HCT116 (cell line): ENCODE measurements at regions not wholly inside any gene's neighbourhood (a gene's known extent, or its start where the extent isn't known, plus 50 kb on each side); places are given as distances from the start of the nearest gene placed in this dataset.

ENCODE experiments used
- ATAC-seq: fragments of 200-7000 bp; cut with Tn5 transposase; 2 replicates; pipeline ENCODE4 v1.9.1; 2020; ENCODE audit warnings: mild to moderate bottlenecking, moderate library complexity
- BruUV-seq: library from RNA; stranded (reverse); fragments of 400-500 nt; replicated peaks from 2 replicates; lab custom pipeline; 2021; lab: Mats Ljungman, UMichigan
- CTCF ChIA-PET: fragments of 300-600 bp; sonication (Branson Sonifier 250); formaldehyde crosslinking; loops from one replicate; lab custom pipeline; 2021; ENCODE audit warnings: antibody characterized with exemption; lab: Charles Lee
- POLR2A ChIA-PET: fragments of 300-600, 350-600 bp; sonication (Branson Sonifier 250); formaldehyde crosslinking; loops from one replicate; lab custom pipeline; 2021; ENCODE audit warnings: antibody characterized with exemption; lab: Charles Lee
- RAD21 ChIA-PET, 2 experiments: fragments of 300-600 bp; sonication (Branson Sonifier 250); formaldehyde crosslinking; loops; one replicate each; lab custom pipeline; 2023; ENCODE audit warnings: low total read pairs in 2 of 2; ENCODE audit not compliant: uncharacterized antibody in 2 of 2, unreplicated experiment in 2 of 2, low non-redundant PET in 1 of 2; lab: Charles Lee
- DNase-seq: peaks from one replicate; pipeline ENCODE4 v3.0.0-alpha.2; 2010; ENCODE audit warnings: low read depth, low spot score
- H2AFZ ChIP-seq: fragments of 200-600 bp; shearing (Covaris generic), sonication (generic); 2 replicates; pipeline ENCODE4 v1.6.1; 2017; ENCODE audit warnings: low read depth, mixed run types, mixed read lengths, antibody characterized with exemption, low read length; ENCODE audit not compliant: poor library complexity, severe bottlenecking
- H3K27ac ChIP-seq: 2 replicates; pipeline ENCODE4 v1.5.1; 2012; ENCODE audit warnings: low read depth, low read length
- H3K27me3 ChIP-seq: fragments of 200-600 bp; sonication (generic); 2 replicates; pipeline ENCODE4 v1.6.1; 2016; ENCODE audit warnings: mixed run types, low read length, mixed read lengths; ENCODE audit not compliant: insufficient read depth
- H3K36me3 ChIP-seq, 2 experiments: fragments of 200-500 bp in 1 of 2; fragments of 200-600 bp in 1 of 2; sonication (Bioruptor generic) in 1 of 2; sonication (generic) in 1 of 2; 2 replicates each; pipeline versions ENCODE4 v1.5.1 to v1.6.1; 2014 to 2016; ENCODE audit warnings: low read length in 2 of 2, inconsistent platforms in 1 of 2, mixed read lengths in 1 of 2, mixed run types in 1 of 2; ENCODE audit not compliant: insufficient read depth in 2 of 2, control insufficient read depth in 1 of 2
- H3K4me1 ChIP-seq, 2 experiments: fragments of 200-600 bp in 1 of 2; sonication (generic) in 1 of 2; 2 replicates each; pipeline versions ENCODE4 v1.5.1 to v1.6.1; 2012 to 2017; ENCODE audit warnings: low read length in 2 of 2, inconsistent platforms in 1 of 2, mild to moderate bottlenecking in 1 of 2, mixed read lengths in 1 of 2, mixed run types in 1 of 2, moderate library complexity in 1 of 2; ENCODE audit not compliant: insufficient read depth in 2 of 2, control insufficient read depth in 1 of 2
- H3K4me2 ChIP-seq: fragments of 200-600 bp; sonication (generic); 2 replicates; pipeline ENCODE4 v1.6.1; 2017; ENCODE audit warnings: mixed run types, low read length, mixed read lengths
- H3K4me3 ChIP-seq, 2 experiments: fragments of 200-600 bp in 1 of 2; sonication (generic) in 1 of 2; replicated peaks in 1 of 2; 2 replicates each; pipeline ENCODE4 v1.5.1; 2011 to 2016; ENCODE audit warnings: low read length in 2 of 2, control low read depth in 1 of 2, low read depth in 1 of 2, mild to moderate bottlenecking in 1 of 2, mixed read lengths in 1 of 2, mixed run types in 1 of 2
- H3K79me2 ChIP-seq: fragments of 200-600 bp; sonication (generic); 2 replicates; pipeline ENCODE4 v1.6.1; 2017; ENCODE audit warnings: mild to moderate bottlenecking, mixed run types, low read length, moderate library complexity, mixed read lengths; ENCODE audit not compliant: insufficient read depth
- H3K9ac ChIP-seq: fragments of 200-600 bp; sonication (generic); 2 replicates; pipeline ENCODE4 v1.6.1; 2016; ENCODE audit warnings: low read length, mixed read lengths
- H3K9me2 ChIP-seq: fragments of 200-600 bp; sonication (generic), shearing (Covaris generic); 2 replicates; pipeline ENCODE4 v1.6.1; 2017; ENCODE audit warnings: mixed run types, mild to moderate bottlenecking, moderate library complexity; ENCODE audit not compliant: insufficient read depth
- H3K9me3 ChIP-seq, 2 experiments: fragments of 200-500 bp in 1 of 2; fragments of 200-600 bp in 1 of 2; sonication (Bioruptor generic) in 1 of 2; sonication (generic) in 1 of 2; 2 replicates each; pipeline ENCODE4 v1.6.1; 2014 to 2017; ENCODE audit warnings: low read length in 2 of 2, mixed read lengths in 2 of 2, inconsistent platforms in 1 of 2, low read depth in 1 of 2, mild to moderate bottlenecking in 1 of 2, mixed run types in 1 of 2, moderate library complexity in 1 of 2; ENCODE audit not compliant: control insufficient read depth in 1 of 2, insufficient read depth in 1 of 2
- H4K20me1 ChIP-seq: fragments of 200-600 bp; sonication (generic), shearing (Covaris generic); 2 replicates; pipeline ENCODE4 v1.6.1; 2017; ENCODE audit warnings: mixed run types, mild to moderate bottlenecking, moderate library complexity; ENCODE audit not compliant: insufficient read depth
- CBX3 ChIP-seq: IDR thresholded peaks from 2 replicates; pipeline ENCODE4 v1.6.1; 2012; ENCODE audit warnings: low read depth
- CEBPB ChIP-seq: IDR thresholded peaks from 2 replicates; pipeline ENCODE4 v1.6.1; 2012; ENCODE audit warnings: low read depth
- EGR1 ChIP-seq: IDR thresholded peaks from 2 replicates; pipeline ENCODE4 v1.6.1; 2012; ENCODE audit warnings: low read depth
- FOSL1 ChIP-seq: IDR thresholded peaks from 2 replicates; pipeline ENCODE4 v1.6.1; 2012; ENCODE audit warnings: low read depth
- POLR2A ChIP-seq: IDR thresholded peaks from 2 replicates; pipeline ENCODE4 v1.7.0; 2011; ENCODE audit warnings: borderline replicate concordance; ENCODE audit not compliant: insufficient read depth, insufficient read length; ENCODE audit errors: extremely low read depth
- RAD21 ChIP-seq: IDR thresholded peaks from 2 replicates; pipeline ENCODE4 v1.6.1; 2012; ENCODE audit warnings: low read depth, mild to moderate bottlenecking
- SP1 ChIP-seq: IDR thresholded peaks from 2 replicates; pipeline ENCODE4 v1.6.1; 2012; ENCODE audit warnings: low read depth
- intact Hi-C: fragments of 100-400 bp; cut with micrococcal nuclease; formaldehyde crosslinking; loops from 2 replicates; pipeline ENCODE4 v1.10.0; 2022
- TF ChIP-seq, protein P1 (sequence below): IDR thresholded peaks from 2 replicates; pipeline ENCODE4 v1.6.1; 2012
- TF ChIP-seq, protein P2 (sequence below): IDR thresholded peaks from 2 replicates; pipeline ENCODE4 v1.6.1; 2012; ENCODE audit warnings: low read depth

DNA sequence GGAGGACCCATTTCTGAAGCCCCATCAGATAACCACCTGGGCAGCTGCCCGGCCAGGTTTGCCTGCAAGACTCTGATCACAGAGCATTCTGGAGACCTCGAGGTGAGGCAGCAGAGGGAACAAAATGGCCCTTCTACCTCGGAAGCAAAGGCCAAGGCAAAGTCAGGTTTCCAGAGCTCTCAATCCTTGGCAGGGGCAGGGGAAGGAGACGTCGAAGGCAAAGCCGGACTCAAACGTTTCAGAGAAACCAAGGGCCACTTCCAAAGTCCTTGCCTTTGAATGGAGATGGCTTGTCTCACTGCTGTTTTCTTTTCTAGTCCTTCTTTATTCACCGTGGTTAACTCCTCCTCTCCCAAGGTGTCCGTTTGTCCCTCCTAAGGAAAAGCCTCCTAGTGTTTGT, 355.3 kb downstream of the SOX9 start:
- Histone ChIP-seq H3K9ac (no peak overlapping the region), H3K27ac (no peak overlapping the region), H3K4me2 (no peak overlapping the region), H3K36me3 (no peaks in the 10 kb centered on the region), H3K79me2 (peaks cover 81% of the 10 kb centered on the region), H3K27me3 (no peaks in the 10 kb centered on the region), H3K4me1 (peaks cover 3 to 45% of the 10 kb centered on the region in 2 experiments; a peak in 3 of 4 replicates), H3K9me3 (no peaks in the 10 kb centered on the region), H4K20me1 (no peaks in the 10 kb centered on the region), H3K4me3 (no peak overlapping the region), H2AFZ (no peak overlapping the region), H3K9me2 (no peaks in the 10 kb centered on the region)
- ATAC-seq (no peak), DNase-seq (no peak)
- BruUV-seq = no TSS peak
- RAD21 ChIA-PET = no interaction called here
- CTCF ChIA-PET = no interaction called here
- TF ChIP-seq CBX3 (no peak), EGR1 (no peak), RAD21 (no peak), FOSL1 (no peak), CEBPB (no peak), SP1 (no peak), POLR2A (no peak)
- TF ChIP-seq, protein P1, sequence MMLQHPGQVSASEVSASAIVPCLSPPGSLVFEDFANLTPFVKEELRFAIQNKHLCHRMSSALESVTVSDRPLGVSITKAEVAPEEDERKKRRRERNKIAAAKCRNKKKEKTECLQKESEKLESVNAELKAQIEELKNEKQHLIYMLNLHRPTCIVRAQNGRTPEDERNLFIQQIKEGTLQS = no peak
- TF ChIP-seq, protein P2, sequence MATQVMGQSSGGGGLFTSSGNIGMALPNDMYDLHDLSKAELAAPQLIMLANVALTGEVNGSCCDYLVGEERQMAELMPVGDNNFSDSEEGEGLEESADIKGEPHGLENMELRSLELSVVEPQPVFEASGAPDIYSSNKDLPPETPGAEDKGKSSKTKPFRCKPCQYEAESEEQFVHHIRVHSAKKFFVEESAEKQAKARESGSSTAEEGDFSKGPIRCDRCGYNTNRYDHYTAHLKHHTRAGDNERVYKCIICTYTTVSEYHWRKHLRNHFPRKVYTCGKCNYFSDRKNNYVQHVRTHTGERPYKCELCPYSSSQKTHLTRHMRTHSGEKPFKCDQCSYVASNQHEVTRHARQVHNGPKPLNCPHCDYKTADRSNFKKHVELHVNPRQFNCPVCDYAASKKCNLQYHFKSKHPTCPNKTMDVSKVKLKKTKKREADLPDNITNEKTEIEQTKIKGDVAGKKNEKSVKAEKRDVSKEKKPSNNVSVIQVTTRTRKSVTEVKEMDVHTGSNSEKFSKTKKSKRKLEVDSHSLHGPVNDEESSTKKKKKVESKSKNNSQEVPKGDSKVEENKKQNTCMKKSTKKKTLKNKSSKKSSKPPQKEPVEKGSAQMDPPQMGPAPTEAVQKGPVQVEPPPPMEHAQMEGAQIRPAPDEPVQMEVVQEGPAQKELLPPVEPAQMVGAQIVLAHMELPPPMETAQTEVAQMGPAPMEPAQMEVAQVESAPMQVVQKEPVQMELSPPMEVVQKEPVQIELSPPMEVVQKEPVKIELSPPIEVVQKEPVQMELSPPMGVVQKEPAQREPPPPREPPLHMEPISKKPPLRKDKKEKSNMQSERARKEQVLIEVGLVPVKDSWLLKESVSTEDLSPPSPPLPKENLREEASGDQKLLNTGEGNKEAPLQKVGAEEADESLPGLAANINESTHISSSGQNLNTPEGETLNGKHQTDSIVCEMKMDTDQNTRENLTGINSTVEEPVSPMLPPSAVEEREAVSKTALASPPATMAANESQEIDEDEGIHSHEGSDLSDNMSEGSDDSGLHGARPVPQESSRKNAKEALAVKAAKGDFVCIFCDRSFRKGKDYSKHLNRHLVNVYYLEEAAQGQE = no peak
- intact Hi-C loops = no loop called here
- POLR2A ChIA-PET = no interaction called here
